ENCODE measurements at regions not wholly inside any gene's neighbourhood (a gene's known extent, or its start where the extent isn't known, plus 50 kb on each side); places are given as distances from the start of the nearest gene placed in this dataset.

- TF ChIP-seq CTCF (optimal IDR thresholded peaks at IDR 0.05 in 1 of 3, IDR thresholded peaks at IDR 0.05 in 1 of 3, conservative IDR thresholded peaks at IDR 0.05 in 1 of 3; ENCODE audit: extremely low read depth in 1 of 3, insufficient read depth in 2 of 3, low read length in 3 of 3) (no peak), EZH2 (IDR thresholded peaks at IDR 0.05; ENCODE audit: low read length) (no peak)
Observed at GRCh38 chr20:23188377-23189169, 102.4 kb upstream of the CD93 start.

All from keratinocyte (primary cell).